ENCODE measurements at regions not wholly inside any gene's neighbourhood (a gene's known extent, or its start where the extent isn't known, plus 50 kb on each side); places are given as distances from the start of the nearest gene placed in this dataset.

GRCh38 chr13:72151241-72151640 lies 284.2 kb upstream of the DACH1 start:
- H3K27ac Mint-ChIP-seq (ENCODE audit: unreplicated experiment): no peak overlapping the region
- no peaks in the 10 kb centered on the region for H3K36me3 Mint-ChIP-seq (ENCODE audit: insufficient read depth, unreplicated experiment)
- H3K27me3 Mint-ChIP-seq (ENCODE audit: insufficient read depth, unreplicated experiment): peaks cover 3% of the 10 kb centered on the region
- intact Hi-C loops (cut with micrococcal nuclease; ENCODE audit: unreplicated experiment): no loop called here
- POLR2A ChIA-PET: no interaction called here
- CTCF ChIA-PET: no interaction called here
- Histone ChIP-seq H3K4me3 (ENCODE audit: low read depth, low read length) (no peak overlapping the region), H3K36me3 (ENCODE audit: control insufficient read depth, insufficient read depth, low read length) (no peaks in the 10 kb centered on the region), H3K27me3 (replicated peaks; ENCODE audit: control insufficient read depth, insufficient read depth, low read length) (no peaks in the 10 kb centered on the region), H3K4me1 (no peaks in the 10 kb centered on the region), H3K9me3 (no peaks in the 10 kb centered on the region)
- TF ChIP-seq CTCF (IDR thresholded peaks at IDR 0.05; ENCODE audit: insufficient read depth in 1 of 2, low read depth in 1 of 2, low read length in 1 of 2, severe bottlenecking in 1 of 2, unreplicated experiment in 1 of 2): no peak
- BruUV-seq (replicated peaks): no TSS peak
- no peaks in the 10 kb centered on the region for H3K4me1 Mint-ChIP-seq (ENCODE audit: low read depth, unreplicated experiment)
- no peaks in the 10 kb centered on the region for H3K9me3 Mint-ChIP-seq (ENCODE audit: unreplicated experiment)
- DNase-seq: no peak
- H3K4me3 Mint-ChIP-seq (ENCODE audit: unreplicated experiment): no peak overlapping the region

GRCh38 chr13:72150502-72150901 lies 283.5 kb upstream of the DACH1 start:
- Mint-ChIP-seq H3K27ac (ENCODE audit: unreplicated experiment) (no peak overlapping the region), H3K9me3 (ENCODE audit: unreplicated experiment) (no peaks in the 10 kb centered on the region), H3K4me3 (ENCODE audit: unreplicated experiment) (no peak overlapping the region), H3K36me3 (ENCODE audit: insufficient read depth, unreplicated experiment) (no peaks in the 10 kb centered on the region), H3K4me1 (ENCODE audit: low read depth, unreplicated experiment) (no peaks in the 10 kb centered on the region), H3K27me3 (ENCODE audit: insufficient read depth, unreplicated experiment) (peaks cover 3% of the 10 kb centered on the region)
- intact Hi-C loops (cut with micrococcal nuclease; ENCODE audit: unreplicated experiment): no loop called here
- DNase-seq: no peak
- Histone ChIP-seq H3K4me1 (no peaks in the 10 kb centered on the region), H3K9me3 (no peaks in the 10 kb centered on the region), H3K4me3 (ENCODE audit: low read depth, low read length) (no peak overlapping the region), H3K27me3 (replicated peaks; ENCODE audit: control insufficient read depth, insufficient read depth, low read length) (no peaks in the 10 kb centered on the region), H3K36me3 (ENCODE audit: control insufficient read depth, insufficient read depth, low read length) (no peaks in the 10 kb centered on the region)
- BruUV-seq (replicated peaks): no TSS peak
- CTCF ChIA-PET: no interaction called here
- TF ChIP-seq CTCF (IDR thresholded peaks at IDR 0.05; ENCODE audit: insufficient read depth in 1 of 2, low read depth in 1 of 2, low read length in 1 of 2, severe bottlenecking in 1 of 2, unreplicated experiment in 1 of 2): no peak
- POLR2A ChIA-PET: no interaction called here

- H3K9me3 Mint-ChIP-seq (ENCODE audit: unreplicated experiment): no peaks in the 10 kb centered on the region
- BruUV-seq (replicated peaks): no TSS peak
- H3K27me3 ChIP-seq (replicated peaks; ENCODE audit: control insufficient read depth, insufficient read depth, low read length): no peaks in the 10 kb centered on the region
- no peak overlapping the region for H3K4me3 ChIP-seq (ENCODE audit: low read depth, low read length)
- ChIA-PET CTCF (no interaction called here), POLR2A (no interaction called here)
- H3K9me3 ChIP-seq: no peaks in the 10 kb centered on the region
- no peak for TF ChIP-seq CTCF (IDR thresholded peaks at IDR 0.05; ENCODE audit: insufficient read depth in 1 of 2, low read depth in 1 of 2, low read length in 1 of 2, severe bottlenecking in 1 of 2, unreplicated experiment in 1 of 2)
- H3K4me1 Mint-ChIP-seq (ENCODE audit: low read depth, unreplicated experiment): no peaks in the 10 kb centered on the region
- H3K4me3 Mint-ChIP-seq (ENCODE audit: unreplicated experiment): no peak overlapping the region
- H3K36me3 ChIP-seq (ENCODE audit: control insufficient read depth, insufficient read depth, low read length): no peaks in the 10 kb centered on the region
- no peaks in the 10 kb centered on the region for H3K36me3 Mint-ChIP-seq (ENCODE audit: insufficient read depth, unreplicated experiment)
- intact Hi-C loops (cut with micrococcal nuclease; ENCODE audit: unreplicated experiment): no loop called here
- no peak for DNase-seq
- H3K27me3 Mint-ChIP-seq (ENCODE audit: insufficient read depth, unreplicated experiment): peaks cover 3% of the 10 kb centered on the region
- no peak overlapping the region for H3K27ac Mint-ChIP-seq (ENCODE audit: unreplicated experiment)
- no peaks in the 10 kb centered on the region for H3K4me1 ChIP-seq
Observed at GRCh38 chr13:72149701-72150100, 282.7 kb upstream of the DACH1 start.
